NT2/D1 (cell line): ENCODE measurements at regions not wholly inside any gene's neighbourhood (a gene's known extent, or its start where the extent isn't known, plus 50 kb on each side); places are given as distances from the start of the nearest gene placed in this dataset.
A peak's percentile ranks its signal among the peaks of the same experiment; 100 is the strongest.

Experiments
- DNase-seq: peaks from one replicate; pipeline ENCODE4 v3.0.0-alpha.2; 2011; ENCODE audit warnings: low read depth, low spot score
- H3K27me3 ChIP-seq: 2 replicates; pipeline ENCODE4 v1.6.0; 2011; ENCODE audit warnings: mild to moderate bottlenecking; ENCODE audit not compliant: insufficient read length, insufficient read depth
- H3K36me3 ChIP-seq: 2 replicates; pipeline ENCODE4 v1.6.1; 2011; ENCODE audit warnings: mild to moderate bottlenecking, low read length, mixed read lengths; ENCODE audit not compliant: insufficient read depth, insufficient read length
- H3K4me1 ChIP-seq: 2 replicates; pipeline ENCODE4 v1.5.1; 2011; ENCODE audit not compliant: insufficient read depth, insufficient read length
- H3K4me3 ChIP-seq: 2 replicates; pipeline ENCODE4 v1.5.1; 2011; ENCODE audit warnings: low read depth; ENCODE audit not compliant: insufficient read length
- H3K9ac ChIP-seq: 2 replicates; pipeline ENCODE4 v1.6.0; 2011; ENCODE audit warnings: low read depth; ENCODE audit not compliant: insufficient read length
- H3K9me3 ChIP-seq: 2 replicates; pipeline ENCODE4 v1.5.1; 2011; ENCODE audit warnings: mild to moderate bottlenecking, low read length; ENCODE audit not compliant: insufficient read depth
- SUZ12 ChIP-seq: IDR thresholded peaks from 2 replicates; pipeline ENCODE4 v1.6.1; 2011; ENCODE audit not compliant: insufficient read length, insufficient read depth; ENCODE audit errors: extremely low read depth
- YY1 ChIP-seq: IDR thresholded peaks from 2 replicates; pipeline ENCODE4 v1.6.1; 2011; ENCODE audit not compliant: insufficient read length, insufficient read depth
- ZNF274 ChIP-seq: IDR thresholded peaks from 2 replicates; pipeline ENCODE4 v1.6.1; 2011; ENCODE audit warnings: mild to moderate bottlenecking, low read depth, low read length

DNA sequence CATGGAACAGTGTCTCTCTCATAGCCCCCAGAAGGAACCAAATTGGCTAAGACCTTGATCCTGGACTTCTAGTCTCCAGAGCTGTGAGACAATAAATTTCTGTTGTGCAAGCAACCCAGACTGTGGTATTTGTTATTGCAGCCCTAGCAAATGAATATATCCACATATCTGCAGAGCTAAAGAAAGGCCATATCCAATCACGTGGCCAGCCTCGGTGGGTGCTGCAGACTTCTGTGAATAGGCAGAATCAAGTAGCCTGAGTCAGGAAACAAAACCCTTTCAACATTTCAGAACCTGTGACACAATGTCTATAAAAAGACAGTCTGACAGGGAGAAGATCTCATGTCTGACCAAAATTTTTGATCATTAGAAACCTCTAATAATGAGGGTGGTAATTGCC is 71.0 kb upstream of the CPM start:
- no peak for DNase-seq
- Histone ChIP-seq H3K9ac (no peak overlapping the region), H3K27me3 (no peaks in the 10 kb centered on the region), H3K4me3 (no peak overlapping the region), H3K4me1 (no peaks in the 10 kb centered on the region), H3K9me3 (peaks cover 20% of the 10 kb centered on the region), H3K36me3 (no peaks in the 10 kb centered on the region)
- TF ChIP-seq ZNF274 (no peak), YY1 (no peak), SUZ12 (no peak)

DNA sequence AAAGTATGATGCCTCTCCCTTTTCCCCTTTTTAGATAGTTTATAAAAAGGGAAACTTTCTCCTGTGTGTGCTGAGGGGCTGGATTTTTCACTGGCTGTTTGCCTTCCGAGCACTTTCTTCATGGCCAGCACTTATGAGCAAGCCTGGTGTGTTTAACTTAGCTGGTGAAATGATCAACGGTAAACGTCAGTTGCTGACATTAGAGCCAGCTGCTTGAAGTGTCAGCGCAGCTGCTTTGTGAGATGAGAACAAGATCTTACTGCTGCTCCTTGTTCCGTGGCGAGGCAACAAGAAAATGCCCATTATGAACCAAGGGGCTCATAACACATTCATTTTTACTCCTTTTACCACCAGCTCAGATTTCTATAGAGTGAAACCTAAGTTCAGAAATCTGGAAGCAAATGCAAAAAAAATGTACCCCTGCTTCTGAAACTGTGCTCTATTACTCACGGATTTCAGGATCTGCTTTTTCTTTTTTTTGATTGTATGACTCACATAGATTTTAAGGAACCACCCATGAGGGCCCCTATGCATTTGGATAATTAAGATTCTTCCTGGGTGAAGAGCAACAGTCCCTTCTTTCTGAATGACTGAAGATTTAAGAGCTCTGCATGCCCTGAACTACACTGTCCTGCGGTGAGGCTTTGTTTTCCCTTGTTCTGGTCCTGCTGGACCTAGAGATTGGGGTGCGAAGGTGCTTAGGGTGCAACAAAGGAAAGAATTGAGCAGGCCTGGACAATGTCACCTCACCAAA is 74.3 kb upstream of the CPM start:
- no peak overlapping the region for H3K9ac ChIP-seq
- H3K27me3 ChIP-seq = no peaks in the 10 kb centered on the region
- TF ChIP-seq YY1 (no peak), ZNF274 (no peak), SUZ12 (no peak)
- H3K4me3 ChIP-seq = no peak overlapping the region
- peak; percentile 86 for DNase-seq
- H3K4me1 ChIP-seq = no peaks in the 10 kb centered on the region
- peaks cover 12% of the 10 kb centered on the region; the same call in 1 of the 2 replicates for H3K9me3 ChIP-seq
- no peaks in the 10 kb centered on the region for H3K36me3 ChIP-seq

DNA sequence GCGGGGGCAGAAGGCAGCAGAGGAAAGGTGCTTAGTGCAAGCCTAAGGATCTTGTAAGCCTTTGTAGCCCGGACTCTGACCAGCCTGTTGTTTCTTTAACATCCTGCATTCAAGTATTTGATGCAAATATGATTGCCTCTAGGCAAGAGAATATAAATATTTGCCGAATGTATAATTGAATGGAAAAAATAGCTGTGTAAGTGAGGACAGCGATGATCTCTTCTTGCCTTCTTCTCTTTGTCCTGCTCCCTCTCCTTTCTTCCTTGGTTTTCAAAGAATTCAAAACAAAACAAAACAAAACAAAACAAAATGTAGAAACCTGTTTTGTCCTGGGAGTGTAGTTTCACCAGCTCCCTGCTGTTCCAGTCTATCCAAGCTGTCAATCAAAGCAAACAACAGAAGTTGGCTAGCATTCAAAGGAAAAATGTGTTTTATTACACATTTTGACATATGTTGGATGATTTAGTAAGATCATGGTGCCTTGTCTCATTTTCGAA is 74.9 kb upstream of the CPM start:
- H3K4me3 ChIP-seq = no peak overlapping the region
- no peaks in the 10 kb centered on the region for H3K36me3 ChIP-seq
- DNase-seq = no peak
- TF ChIP-seq SUZ12 = no peak
- H3K9me3 ChIP-seq = peaks cover 12% of the 10 kb centered on the region; the same call in 1 of the 2 replicates
- H3K27me3 ChIP-seq = no peaks in the 10 kb centered on the region
- H3K4me1 ChIP-seq = no peaks in the 10 kb centered on the region
- H3K9ac ChIP-seq = no peak overlapping the region

DNA sequence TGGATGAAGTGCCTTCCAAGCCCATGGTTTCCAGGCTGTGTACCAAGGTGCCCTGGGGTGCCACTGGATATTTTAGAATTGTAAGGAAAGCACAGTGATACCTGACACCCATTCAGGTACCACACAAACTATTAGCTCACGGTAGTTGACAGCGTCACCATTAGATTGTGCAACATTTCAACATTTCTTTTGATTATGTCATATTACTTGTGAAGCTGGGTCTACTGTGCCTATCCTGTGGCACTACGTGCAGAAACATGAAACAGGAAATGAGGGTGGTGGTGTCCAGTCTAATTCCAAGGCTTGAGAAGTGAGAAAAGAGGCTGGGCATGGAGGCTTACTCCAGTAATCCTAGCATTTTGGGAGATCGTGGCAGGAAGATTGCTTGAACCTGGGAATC is 75.5 kb upstream of the CPM start:
- Histone ChIP-seq H3K9me3 (peaks cover 12% of the 10 kb centered on the region; the same call in 1 of the 2 replicates), H3K36me3 (no peaks in the 10 kb centered on the region), H3K9ac (no peak overlapping the region), H3K4me3 (no peak overlapping the region), H3K4me1 (no peaks in the 10 kb centered on the region), H3K27me3 (no peaks in the 10 kb centered on the region)
- no peak for TF ChIP-seq SUZ12
- no peak for DNase-seq

DNA sequence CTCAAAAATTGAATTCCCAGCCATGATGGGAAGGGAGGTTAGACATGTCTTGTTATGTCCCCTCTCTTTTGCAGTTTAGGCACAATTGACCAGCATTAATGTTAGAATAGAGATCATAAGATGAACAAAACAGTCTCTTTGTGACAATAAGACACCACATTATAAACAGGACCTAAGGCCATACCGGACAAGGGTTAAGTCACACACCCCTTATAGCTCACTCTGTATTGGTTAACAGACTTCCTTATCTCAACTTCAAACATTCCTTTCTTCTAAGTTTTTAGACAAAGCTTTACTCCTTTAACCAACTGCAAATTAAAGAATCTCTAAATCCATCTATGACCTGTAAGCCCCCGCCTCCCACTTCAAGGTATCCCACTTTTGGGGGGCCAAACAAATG is 81.1 kb upstream of the CPM start:
- H3K9me3 ChIP-seq = no peaks in the 10 kb centered on the region
- no peaks in the 10 kb centered on the region for H3K36me3 ChIP-seq
- no peaks in the 10 kb centered on the region for H3K27me3 ChIP-seq
- H3K4me3 ChIP-seq = no peak overlapping the region
- H3K4me1 ChIP-seq = no peaks in the 10 kb centered on the region
- no peak for DNase-seq
- TF ChIP-seq YY1 (no peak), ZNF274 (no peak), SUZ12 (no peak)
- H3K9ac ChIP-seq = no peak overlapping the region

DNA sequence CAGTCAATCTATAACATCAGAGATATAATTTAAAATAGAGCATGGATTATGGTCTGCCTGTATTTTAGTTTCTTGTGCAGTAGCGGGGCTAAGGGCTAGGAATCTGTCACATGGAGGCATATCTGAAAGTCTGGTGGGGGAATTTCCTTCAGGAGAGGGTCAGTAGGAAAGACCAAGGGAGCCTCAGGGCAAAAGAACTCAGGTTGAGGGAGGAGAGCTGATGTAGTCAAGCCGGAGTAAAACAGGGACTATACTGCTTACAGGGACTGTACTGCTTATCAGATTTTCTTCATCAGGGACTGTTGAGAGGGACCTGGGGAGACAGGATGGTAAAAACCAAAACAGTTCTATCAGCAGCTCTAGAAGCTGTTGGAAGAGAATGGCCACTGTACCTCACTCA is 82.0 kb upstream of the CPM start:
- DNase-seq = no peak
- no peaks in the 10 kb centered on the region for H3K36me3 ChIP-seq
- TF ChIP-seq ZNF274 (no peak), YY1 (no peak), SUZ12 (no peak)
- no peaks in the 10 kb centered on the region for H3K27me3 ChIP-seq
- no peak overlapping the region for H3K9ac ChIP-seq
- no peak overlapping the region for H3K4me3 ChIP-seq
- H3K4me1 ChIP-seq = no peaks in the 10 kb centered on the region
- no peaks in the 10 kb centered on the region for H3K9me3 ChIP-seq

DNA sequence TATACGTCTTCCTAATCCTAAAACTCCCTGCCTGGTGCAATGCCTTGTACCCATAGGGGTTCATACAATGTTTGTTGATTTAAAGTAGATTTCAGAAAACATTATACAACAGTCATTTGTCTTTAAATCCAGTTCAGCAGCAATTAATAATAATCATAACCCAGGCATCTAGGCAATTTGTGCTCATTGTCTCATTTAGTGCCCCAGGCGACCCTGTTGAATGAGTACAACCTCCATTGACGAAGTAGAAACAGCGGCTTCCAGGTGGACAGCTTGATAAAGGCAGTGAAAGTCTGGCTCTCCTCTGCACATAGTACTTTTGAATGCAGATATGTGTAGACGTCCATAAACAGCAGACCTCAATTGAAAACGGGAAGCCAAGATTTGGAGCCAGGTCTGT is 82.9 kb upstream of the CPM start:
- Histone ChIP-seq H3K9me3 (no peaks in the 10 kb centered on the region), H3K27me3 (no peaks in the 10 kb centered on the region), H3K36me3 (no peaks in the 10 kb centered on the region), H3K4me1 (no peaks in the 10 kb centered on the region), H3K4me3 (no peak overlapping the region), H3K9ac (no peak overlapping the region)
- TF ChIP-seq ZNF274 (no peak), YY1 (no peak), SUZ12 (no peak)
- no peak for DNase-seq
